Lower lobe of right lung (tissue), 2 donors: ENCODE measurements at regions not wholly inside any gene's neighbourhood (a gene's known extent, or its start where the extent isn't known, plus 50 kb on each side); places are given as distances from the start of the nearest gene placed in this dataset.

ENCODE experiments used
- ATAC-seq, 2 donors: fragments of 200-7000 bp; cut with Tn5 transposase; one replicate each; pipeline ENCODE4 v1.9.1; 2020 to 2022; ENCODE audit warnings: mild to moderate bottlenecking in 2 of 2, moderate library complexity in 2 of 2
- DNase-seq: peaks from one replicate; pipeline ENCODE4 v3.0.0-alpha.2; 2020
- H3K27ac ChIP-seq: fragments of 200-600 bp; one replicate; pipeline ENCODE4 v1.8.0; 2022
- H3K27me3 ChIP-seq: fragments of 200-600 bp; one replicate; pipeline ENCODE4 v1.8.0; 2022; ENCODE audit warnings: low read depth
- H3K36me3 ChIP-seq: fragments of 200-600 bp; one replicate; pipeline ENCODE4 v1.8.0; 2022; ENCODE audit warnings: mild to moderate bottlenecking
- H3K4me1 ChIP-seq: fragments of 200-600 bp; one replicate; pipeline ENCODE4 v1.8.0; 2022
- H3K4me3 ChIP-seq: fragments of 200-600 bp; one replicate; pipeline ENCODE4 v1.8.0; 2022; ENCODE audit warnings: mild to moderate bottlenecking
- H3K9me3 ChIP-seq: fragments of 200-600 bp; one replicate; pipeline ENCODE4 v1.8.0; 2022
- intact Hi-C: fragments of 100-400 bp; cut with DNase I; formaldehyde crosslinking; loops from one replicate; pipeline ENCODE4 v1.11.0; 2022
- TF ChIP-seq, protein P1 (sequence below): fragments of 200-600 bp; IDR thresholded peaks from one replicate; pipeline ENCODE4 v1.8.0; 2022; ENCODE audit warnings: antibody characterized with exemption, mild to moderate bottlenecking
- donor health status: DM: no; HTN: yes; CAD: no; lungs with severe emphysema.

GRCh38 chr22:49587421-49587820 lies 240.3 kb downstream of the BRD1 start:
- Histone ChIP-seq H3K4me3 (no peak overlapping the region), H3K36me3 (no peaks in the 10 kb centered on the region), H3K27ac (no peak overlapping the region), H3K27me3 (no peaks in the 10 kb centered on the region), H3K9me3 (no peaks in the 10 kb centered on the region), H3K4me1 (peaks cover 5% of the 10 kb centered on the region)
- TF ChIP-seq, protein P1, sequence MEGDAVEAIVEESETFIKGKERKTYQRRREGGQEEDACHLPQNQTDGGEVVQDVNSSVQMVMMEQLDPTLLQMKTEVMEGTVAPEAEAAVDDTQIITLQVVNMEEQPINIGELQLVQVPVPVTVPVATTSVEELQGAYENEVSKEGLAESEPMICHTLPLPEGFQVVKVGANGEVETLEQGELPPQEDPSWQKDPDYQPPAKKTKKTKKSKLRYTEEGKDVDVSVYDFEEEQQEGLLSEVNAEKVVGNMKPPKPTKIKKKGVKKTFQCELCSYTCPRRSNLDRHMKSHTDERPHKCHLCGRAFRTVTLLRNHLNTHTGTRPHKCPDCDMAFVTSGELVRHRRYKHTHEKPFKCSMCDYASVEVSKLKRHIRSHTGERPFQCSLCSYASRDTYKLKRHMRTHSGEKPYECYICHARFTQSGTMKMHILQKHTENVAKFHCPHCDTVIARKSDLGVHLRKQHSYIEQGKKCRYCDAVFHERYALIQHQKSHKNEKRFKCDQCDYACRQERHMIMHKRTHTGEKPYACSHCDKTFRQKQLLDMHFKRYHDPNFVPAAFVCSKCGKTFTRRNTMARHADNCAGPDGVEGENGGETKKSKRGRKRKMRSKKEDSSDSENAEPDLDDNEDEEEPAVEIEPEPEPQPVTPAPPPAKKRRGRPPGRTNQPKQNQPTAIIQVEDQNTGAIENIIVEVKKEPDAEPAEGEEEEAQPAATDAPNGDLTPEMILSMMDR, result no peak
- DNase-seq (peak; percentile 25), ATAC-seq (no peak)
- intact Hi-C loops, result no loop called here

- Histone ChIP-seq H3K27me3 (no peaks in the 10 kb centered on the region), H3K27ac (no peak overlapping the region), H3K9me3 (no peaks in the 10 kb centered on the region), H3K4me1 (no peaks in the 10 kb centered on the region), H3K4me3 (no peak overlapping the region), H3K36me3 (no peaks in the 10 kb centered on the region)
- intact Hi-C loops, result no loop called here
- DNase-seq, result peak; percentile 28
- TF ChIP-seq, protein P1, result no peak
- ATAC-seq, result no peak
Observed at GRCh38 chr22:49586873-49587272, 240.8 kb downstream of the BRD1 start.

- TF ChIP-seq, protein P1, result no peak
- no peak overlapping the region for H3K27ac ChIP-seq
- H3K4me1 ChIP-seq, result no peaks in the 10 kb centered on the region
- H3K36me3 ChIP-seq, result no peaks in the 10 kb centered on the region
- no peaks in the 10 kb centered on the region for H3K9me3 ChIP-seq
- ATAC-seq (no peak), DNase-seq (peak; percentile 32)
- H3K27me3 ChIP-seq, result no peaks in the 10 kb centered on the region
- intact Hi-C loops, result no loop called here
- no peak overlapping the region for H3K4me3 ChIP-seq
Observed at GRCh38 chr22:49586244-49586748, 241.4 kb downstream of the BRD1 start.

DNA sequence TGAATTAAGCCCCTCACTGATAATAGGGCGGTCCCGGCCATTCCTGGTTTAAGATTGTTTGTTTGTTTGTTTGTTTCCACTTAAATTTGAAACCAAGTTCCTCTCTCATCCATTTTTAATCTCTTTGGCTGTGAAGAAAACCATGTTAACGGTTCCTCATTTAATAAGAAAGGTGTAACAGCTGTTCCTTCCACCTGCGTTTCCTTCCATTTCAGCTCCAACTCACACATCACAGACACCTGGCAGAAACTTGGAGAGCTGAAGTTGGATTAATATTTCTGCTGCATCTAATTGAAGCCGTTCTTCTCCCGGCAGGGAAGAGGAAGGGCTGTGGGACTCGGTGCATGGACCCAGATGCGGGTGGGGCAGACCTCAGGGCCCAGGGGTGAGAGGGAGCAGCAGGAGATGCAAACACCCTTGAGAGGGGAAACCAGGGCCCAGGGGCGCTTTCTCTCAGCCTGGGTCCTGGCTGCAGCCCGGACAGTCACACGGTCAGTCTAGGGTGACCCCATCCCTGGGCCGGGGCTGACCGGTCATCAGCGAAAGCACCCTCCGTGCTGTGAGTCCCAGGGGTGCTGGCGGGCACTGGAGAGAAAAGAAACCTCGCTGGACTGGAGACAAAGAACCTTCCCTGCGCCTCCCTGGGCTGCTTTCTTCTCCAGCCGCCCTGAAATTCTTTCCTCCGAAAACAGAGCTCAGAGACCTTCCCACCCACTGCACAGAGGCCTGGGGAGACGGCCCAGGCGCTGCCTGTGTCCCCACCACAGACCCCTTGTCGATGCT lies 242.0 kb downstream of the BRD1 start:
- no peaks in the 10 kb centered on the region for H3K27me3 ChIP-seq
- no peak overlapping the region for H3K4me3 ChIP-seq
- intact Hi-C loops, result no loop called here
- H3K4me1 ChIP-seq, result no peaks in the 10 kb centered on the region
- no peaks in the 10 kb centered on the region for H3K9me3 ChIP-seq
- H3K36me3 ChIP-seq, result no peaks in the 10 kb centered on the region
- no peak for ATAC-seq
- TF ChIP-seq, protein P1, result no peak
- no peak overlapping the region for H3K27ac ChIP-seq
- DNase-seq, result peak; percentile 29

GRCh38 chr22:49583886-49584505 lies 243.7 kb downstream of the BRD1 start:
- TF ChIP-seq, protein P1, result no peak
- no peaks in the 10 kb centered on the region for H3K27me3 ChIP-seq
- H3K36me3 ChIP-seq, result no peaks in the 10 kb centered on the region
- ATAC-seq, result no peak
- no peak overlapping the region for H3K27ac ChIP-seq
- H3K4me3 ChIP-seq, result no peak overlapping the region
- intact Hi-C loops, result no loop called here
- no peak for DNase-seq
- H3K9me3 ChIP-seq, result peaks cover 5% of the 10 kb centered on the region
- H3K4me1 ChIP-seq, result no peaks in the 10 kb centered on the region
